ENCODE measurements at regions not wholly inside any gene's neighbourhood (a gene's known extent, or its start where the extent isn't known, plus 50 kb on each side); places are given as distances from the start of the nearest gene placed in this dataset.
"Not testable (repeated sequence)": the region's sequence is repeated elsewhere in the genome, so short reads cannot be mapped to it uniquely, and the experiment has no call there.

DNA sequence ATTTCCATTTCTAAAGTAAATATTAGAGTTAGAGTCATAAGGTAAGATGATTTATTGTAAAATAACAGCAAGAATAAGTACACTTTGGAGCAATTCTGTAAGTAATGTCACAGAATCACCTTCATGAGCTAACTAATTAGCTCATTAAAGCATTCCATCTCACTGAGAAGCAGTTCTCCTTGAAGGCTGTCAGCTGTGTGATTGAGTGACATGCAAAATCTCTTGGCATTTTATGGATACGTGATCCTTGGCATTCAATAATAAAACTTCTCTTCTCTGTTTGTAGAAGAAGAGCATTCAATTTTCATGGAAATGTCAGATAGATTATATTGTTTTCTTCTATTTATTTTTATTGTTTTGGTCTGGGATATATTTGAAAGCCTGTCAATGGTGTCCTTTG, 1389.3 kb downstream of the GATA3 start:
- no peak overlapping the region for H3K4me3 ChIP-seq (replicated peaks; ENCODE audit: low read depth, low read length)
- no peak for DNase-seq (ENCODE audit: low read depth)
- TF ChIP-seq, protein P1, sequence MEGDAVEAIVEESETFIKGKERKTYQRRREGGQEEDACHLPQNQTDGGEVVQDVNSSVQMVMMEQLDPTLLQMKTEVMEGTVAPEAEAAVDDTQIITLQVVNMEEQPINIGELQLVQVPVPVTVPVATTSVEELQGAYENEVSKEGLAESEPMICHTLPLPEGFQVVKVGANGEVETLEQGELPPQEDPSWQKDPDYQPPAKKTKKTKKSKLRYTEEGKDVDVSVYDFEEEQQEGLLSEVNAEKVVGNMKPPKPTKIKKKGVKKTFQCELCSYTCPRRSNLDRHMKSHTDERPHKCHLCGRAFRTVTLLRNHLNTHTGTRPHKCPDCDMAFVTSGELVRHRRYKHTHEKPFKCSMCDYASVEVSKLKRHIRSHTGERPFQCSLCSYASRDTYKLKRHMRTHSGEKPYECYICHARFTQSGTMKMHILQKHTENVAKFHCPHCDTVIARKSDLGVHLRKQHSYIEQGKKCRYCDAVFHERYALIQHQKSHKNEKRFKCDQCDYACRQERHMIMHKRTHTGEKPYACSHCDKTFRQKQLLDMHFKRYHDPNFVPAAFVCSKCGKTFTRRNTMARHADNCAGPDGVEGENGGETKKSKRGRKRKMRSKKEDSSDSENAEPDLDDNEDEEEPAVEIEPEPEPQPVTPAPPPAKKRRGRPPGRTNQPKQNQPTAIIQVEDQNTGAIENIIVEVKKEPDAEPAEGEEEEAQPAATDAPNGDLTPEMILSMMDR (IDR thresholded peaks at IDR 0.05; ENCODE audit: low read length, missing control alignments), result no peak

DNA sequence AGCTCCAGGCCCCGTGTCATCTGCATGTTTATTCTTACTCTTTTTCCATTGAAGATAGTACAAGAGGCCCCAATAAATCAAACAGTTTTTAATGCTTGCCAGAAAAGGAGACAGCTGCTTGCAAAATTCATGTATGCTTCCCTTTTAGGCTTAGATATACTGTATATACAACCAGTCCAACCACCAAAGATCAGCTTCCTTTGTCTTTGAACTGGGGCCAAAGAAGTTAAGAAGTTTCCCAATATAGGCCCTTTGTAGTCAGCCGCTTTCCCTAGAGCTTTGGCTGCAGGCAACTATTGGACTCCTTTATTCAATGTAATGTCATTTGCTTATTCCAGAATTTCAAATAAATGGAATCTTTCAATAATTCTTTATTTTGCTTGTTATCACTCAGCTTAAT, 1395.0 kb downstream of the GATA3 start:
- TF ChIP-seq, protein P1 (IDR thresholded peaks at IDR 0.05; ENCODE audit: low read length, missing control alignments), result no peak
- no peak overlapping the region for H3K4me3 ChIP-seq (replicated peaks; ENCODE audit: low read depth, low read length)
- DNase-seq (ENCODE audit: low read depth), result no peak

DNA sequence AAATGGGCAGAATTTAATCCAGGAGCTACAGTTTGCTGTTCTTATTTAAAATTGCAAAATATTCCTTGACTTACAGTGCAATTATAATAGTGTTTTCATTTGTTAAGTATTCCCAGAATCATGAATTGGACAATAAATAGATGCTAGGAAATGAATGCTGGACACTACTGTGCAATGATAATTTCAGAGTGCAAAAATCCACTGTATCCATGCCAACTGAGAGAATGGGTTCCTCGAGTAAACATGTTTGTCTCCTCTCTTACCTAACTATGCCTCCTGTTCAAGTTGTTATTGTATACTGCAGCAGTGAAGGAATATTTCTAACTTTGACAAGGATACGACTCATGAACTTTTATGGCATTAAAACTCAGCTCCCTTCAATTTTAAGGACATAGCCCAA, 1396.3 kb downstream of the GATA3 start:
- DNase-seq (ENCODE audit: low read depth), result no peak
- no peak overlapping the region for H3K4me3 ChIP-seq (replicated peaks; ENCODE audit: low read depth, low read length)
- TF ChIP-seq, protein P1 (IDR thresholded peaks at IDR 0.05; ENCODE audit: low read length, missing control alignments), result no peak

DNA sequence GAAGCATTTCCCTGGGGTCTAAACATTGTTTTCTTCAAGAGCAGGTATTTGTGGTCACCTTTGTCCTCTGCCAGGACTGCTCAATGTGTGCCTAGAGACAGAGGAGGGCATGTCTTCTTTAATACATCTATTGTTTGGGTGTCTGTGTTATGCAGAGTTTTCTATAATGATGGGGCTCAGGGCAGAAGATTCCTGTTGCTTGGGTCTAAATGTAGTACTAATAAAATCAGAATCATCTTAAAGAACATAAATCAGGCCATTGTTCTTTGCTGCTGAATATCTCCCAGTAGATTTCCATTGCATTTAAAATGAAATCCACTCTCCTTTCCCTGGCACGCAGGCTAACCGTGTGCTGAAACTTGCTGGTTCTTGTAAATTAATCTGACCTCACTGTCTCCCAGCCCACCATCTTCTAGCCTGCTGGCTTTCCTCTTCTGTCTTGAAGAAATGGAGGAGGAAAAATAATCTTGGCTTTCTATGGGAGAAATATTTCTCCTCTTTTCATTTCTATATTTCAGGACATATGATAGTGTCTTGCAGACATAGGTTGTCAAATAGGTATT, 1396.8 kb downstream of the GATA3 start:
- no peak overlapping the region for H3K4me3 ChIP-seq (replicated peaks; ENCODE audit: low read depth, low read length)
- TF ChIP-seq, protein P1 (IDR thresholded peaks at IDR 0.05; ENCODE audit: low read length, missing control alignments), result no peak
- no peak for DNase-seq (ENCODE audit: low read depth)

DNA sequence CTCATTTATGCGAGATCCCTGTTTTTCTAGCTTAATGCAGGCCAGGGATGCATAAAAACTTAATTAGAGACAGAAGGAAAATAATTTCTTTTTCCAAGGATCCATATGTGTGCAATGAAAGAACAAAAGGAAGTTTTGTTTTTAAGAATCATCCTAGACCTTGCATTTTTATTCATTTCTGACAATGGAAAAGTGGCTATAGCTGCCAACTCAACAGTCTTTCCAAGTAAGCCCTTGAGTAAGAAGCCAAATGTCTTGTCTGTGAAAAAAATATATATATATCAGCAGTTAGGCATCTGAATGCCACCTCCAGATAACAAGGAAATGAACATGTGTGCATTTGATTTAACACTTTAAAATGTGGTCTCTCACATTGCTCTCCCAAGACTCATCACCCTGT, 1397.6 kb downstream of the GATA3 start:
- DNase-seq (ENCODE audit: low read depth), result no peak
- H3K4me3 ChIP-seq (replicated peaks; ENCODE audit: low read depth, low read length), result no peak overlapping the region
- TF ChIP-seq, protein P1 (IDR thresholded peaks at IDR 0.05; ENCODE audit: low read length, missing control alignments), result no peak

DNA sequence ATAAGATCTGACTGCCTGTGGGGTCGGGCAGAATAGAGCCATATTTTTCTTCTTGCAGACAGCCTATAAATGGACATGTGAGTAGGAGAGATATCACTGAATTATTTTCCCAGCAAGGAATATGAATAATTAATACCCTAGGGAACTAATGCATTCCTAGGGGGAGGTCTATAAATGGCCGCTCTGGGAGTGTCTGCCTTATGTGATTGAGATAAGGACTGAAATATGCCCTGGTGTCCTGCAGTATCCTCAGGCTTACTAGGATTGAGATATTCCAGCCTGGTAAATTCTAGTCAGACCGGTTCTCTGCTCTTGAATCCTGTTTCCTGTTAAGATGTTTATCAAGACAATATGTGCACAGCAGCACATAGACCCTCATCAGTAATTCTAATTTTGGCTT, 1399.4 kb downstream of the GATA3 start:
- DNase-seq (ENCODE audit: low read depth), result not testable (repeated sequence)

DNA sequence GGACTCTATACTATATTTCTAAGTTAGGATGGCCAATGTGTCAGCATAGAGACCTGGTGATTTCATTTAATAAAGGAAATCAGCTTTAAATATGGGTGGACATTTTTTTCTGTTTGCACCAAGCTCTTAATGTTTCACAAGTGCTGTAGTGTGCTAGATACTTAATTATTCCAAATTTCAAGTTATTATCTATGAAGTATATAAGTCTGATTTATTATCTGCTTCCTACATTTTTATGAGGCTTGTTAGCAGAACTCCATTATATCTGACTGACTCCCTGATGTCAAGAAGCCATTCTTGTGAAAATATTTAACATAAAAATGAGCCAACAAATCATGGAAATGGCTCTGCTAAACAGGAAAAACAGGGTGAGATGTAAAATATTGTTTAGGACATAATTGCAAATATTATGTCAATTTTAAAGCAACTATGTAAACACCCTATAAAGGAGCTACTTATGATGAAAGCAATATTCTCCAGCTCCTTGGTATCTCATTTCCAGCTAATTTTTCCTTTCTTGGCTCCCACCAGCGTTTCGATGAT, 1415.2 kb downstream of the GATA3 start:
- no peak overlapping the region for H3K4me3 ChIP-seq (replicated peaks; ENCODE audit: low read depth, low read length)
- TF ChIP-seq, protein P1 (IDR thresholded peaks at IDR 0.05; ENCODE audit: low read length, missing control alignments), result no peak
- DNase-seq (ENCODE audit: low read depth), result no peak

More for the DNA sequence above, 1399.4 kb downstream of the GATA3 start:
- not testable (repeated sequence) for H3K4me3 ChIP-seq (replicated peaks; ENCODE audit: low read depth, low read length)
